HCT116 (cell line): ENCODE measurements at regions not wholly inside any gene's neighbourhood (a gene's known extent, or its start where the extent isn't known, plus 50 kb on each side); places are given as distances from the start of the nearest gene placed in this dataset.

Source experiments
- ATAC-seq: fragments of 200-7000 bp; cut with Tn5 transposase; 2 replicates; pipeline ENCODE4 v1.9.1; 2020; ENCODE audit warnings: mild to moderate bottlenecking, moderate library complexity
- BruUV-seq: library from RNA; stranded (reverse); fragments of 400-500 nt; replicated peaks from 2 replicates; lab custom pipeline; 2021; lab: Mats Ljungman, UMichigan
- CTCF ChIA-PET: fragments of 300-600 bp; sonication (Branson Sonifier 250); formaldehyde crosslinking; loops from one replicate; lab custom pipeline; 2021; ENCODE audit warnings: antibody characterized with exemption; lab: Charles Lee
- POLR2A ChIA-PET: fragments of 300-600, 350-600 bp; sonication (Branson Sonifier 250); formaldehyde crosslinking; loops from one replicate; lab custom pipeline; 2021; ENCODE audit warnings: antibody characterized with exemption; lab: Charles Lee
- RAD21 ChIA-PET, 2 experiments: fragments of 300-600 bp; sonication (Branson Sonifier 250); formaldehyde crosslinking; loops; one replicate each; lab custom pipeline; 2023; ENCODE audit warnings: low total read pairs in 2 of 2; ENCODE audit not compliant: uncharacterized antibody in 2 of 2, unreplicated experiment in 2 of 2, low non-redundant PET in 1 of 2; lab: Charles Lee
- DNase-seq: peaks from one replicate; pipeline ENCODE4 v3.0.0-alpha.2; 2010; ENCODE audit warnings: low read depth, low spot score
- H2AFZ ChIP-seq: fragments of 200-600 bp; shearing (Covaris generic), sonication (generic); 2 replicates; pipeline ENCODE4 v1.6.1; 2017; ENCODE audit warnings: low read depth, mixed run types, mixed read lengths, antibody characterized with exemption, low read length; ENCODE audit not compliant: poor library complexity, severe bottlenecking
- H3K27ac ChIP-seq: 2 replicates; pipeline ENCODE4 v1.5.1; 2012; ENCODE audit warnings: low read depth, low read length
- H3K27me3 ChIP-seq: fragments of 200-600 bp; sonication (generic); 2 replicates; pipeline ENCODE4 v1.6.1; 2016; ENCODE audit warnings: mixed run types, low read length, mixed read lengths; ENCODE audit not compliant: insufficient read depth
- H3K36me3 ChIP-seq, 2 experiments: fragments of 200-500 bp in 1 of 2; fragments of 200-600 bp in 1 of 2; sonication (Bioruptor generic) in 1 of 2; sonication (generic) in 1 of 2; 2 replicates each; pipeline versions ENCODE4 v1.5.1 to v1.6.1; 2014 to 2016; ENCODE audit warnings: low read length in 2 of 2, inconsistent platforms in 1 of 2, mixed read lengths in 1 of 2, mixed run types in 1 of 2; ENCODE audit not compliant: insufficient read depth in 2 of 2, control insufficient read depth in 1 of 2
- H3K4me1 ChIP-seq, 2 experiments: fragments of 200-600 bp in 1 of 2; sonication (generic) in 1 of 2; 2 replicates each; pipeline versions ENCODE4 v1.5.1 to v1.6.1; 2012 to 2017; ENCODE audit warnings: low read length in 2 of 2, inconsistent platforms in 1 of 2, mild to moderate bottlenecking in 1 of 2, mixed read lengths in 1 of 2, mixed run types in 1 of 2, moderate library complexity in 1 of 2; ENCODE audit not compliant: insufficient read depth in 2 of 2, control insufficient read depth in 1 of 2
- H3K4me2 ChIP-seq: fragments of 200-600 bp; sonication (generic); 2 replicates; pipeline ENCODE4 v1.6.1; 2017; ENCODE audit warnings: mixed run types, low read length, mixed read lengths
- H3K4me3 ChIP-seq, 2 experiments: fragments of 200-600 bp in 1 of 2; sonication (generic) in 1 of 2; replicated peaks in 1 of 2; 2 replicates each; pipeline ENCODE4 v1.5.1; 2011 to 2016; ENCODE audit warnings: low read length in 2 of 2, control low read depth in 1 of 2, low read depth in 1 of 2, mild to moderate bottlenecking in 1 of 2, mixed read lengths in 1 of 2, mixed run types in 1 of 2
- H3K79me2 ChIP-seq: fragments of 200-600 bp; sonication (generic); 2 replicates; pipeline ENCODE4 v1.6.1; 2017; ENCODE audit warnings: mild to moderate bottlenecking, mixed run types, low read length, moderate library complexity, mixed read lengths; ENCODE audit not compliant: insufficient read depth
- H3K9ac ChIP-seq: fragments of 200-600 bp; sonication (generic); 2 replicates; pipeline ENCODE4 v1.6.1; 2016; ENCODE audit warnings: low read length, mixed read lengths
- H3K9me2 ChIP-seq: fragments of 200-600 bp; sonication (generic), shearing (Covaris generic); 2 replicates; pipeline ENCODE4 v1.6.1; 2017; ENCODE audit warnings: mixed run types, mild to moderate bottlenecking, moderate library complexity; ENCODE audit not compliant: insufficient read depth
- H3K9me3 ChIP-seq, 2 experiments: fragments of 200-500 bp in 1 of 2; fragments of 200-600 bp in 1 of 2; sonication (Bioruptor generic) in 1 of 2; sonication (generic) in 1 of 2; 2 replicates each; pipeline ENCODE4 v1.6.1; 2014 to 2017; ENCODE audit warnings: low read length in 2 of 2, mixed read lengths in 2 of 2, inconsistent platforms in 1 of 2, low read depth in 1 of 2, mild to moderate bottlenecking in 1 of 2, mixed run types in 1 of 2, moderate library complexity in 1 of 2; ENCODE audit not compliant: control insufficient read depth in 1 of 2, insufficient read depth in 1 of 2
- H4K20me1 ChIP-seq: fragments of 200-600 bp; sonication (generic), shearing (Covaris generic); 2 replicates; pipeline ENCODE4 v1.6.1; 2017; ENCODE audit warnings: mixed run types, mild to moderate bottlenecking, moderate library complexity; ENCODE audit not compliant: insufficient read depth
- CBX3 ChIP-seq: IDR thresholded peaks from 2 replicates; pipeline ENCODE4 v1.6.1; 2012; ENCODE audit warnings: low read depth
- CTCF ChIP-seq, 3 experiments: fragments of 200-600 bp in 1 of 3; sonication (generic) in 1 of 3; IDR thresholded peaks in 2 of 3; conservative IDR thresholded peaks in 1 of 3; 2 replicates each; pipeline ENCODE4 v1.5.1; 2012 to 2017; ENCODE audit warnings: low read depth in 2 of 3, low read length in 2 of 3, antibody characterized with exemption in 1 of 3, borderline replicate concordance in 1 of 3, control low read depth in 1 of 3, mild to moderate bottlenecking in 1 of 3, mixed read lengths in 1 of 3, mixed run types in 1 of 3, moderate library complexity in 1 of 3; ENCODE audit not compliant: insufficient read depth in 1 of 3
- FOSL1 ChIP-seq: IDR thresholded peaks from 2 replicates; pipeline ENCODE4 v1.6.1; 2012; ENCODE audit warnings: low read depth
- JUND ChIP-seq: IDR thresholded peaks from 2 replicates; pipeline ENCODE4 v1.6.1; 2012
- POLR2A ChIP-seq: IDR thresholded peaks from 2 replicates; pipeline ENCODE4 v1.7.0; 2011; ENCODE audit warnings: borderline replicate concordance; ENCODE audit not compliant: insufficient read depth, insufficient read length; ENCODE audit errors: extremely low read depth
- RAD21 ChIP-seq: IDR thresholded peaks from 2 replicates; pipeline ENCODE4 v1.6.1; 2012; ENCODE audit warnings: low read depth, mild to moderate bottlenecking
- SIN3A ChIP-seq: IDR thresholded peaks from 2 replicates; pipeline ENCODE4 v1.6.1; 2012; ENCODE audit warnings: low read depth
- YY1 ChIP-seq: IDR thresholded peaks from 2 replicates; pipeline ENCODE4 v1.6.1; 2011; ENCODE audit warnings: low read length, low read depth, moderate library complexity, mild to moderate bottlenecking; ENCODE audit not compliant: insufficient replicate concordance; ENCODE audit errors: extremely low read depth
- ZBTB33 ChIP-seq: IDR thresholded peaks from 2 replicates; pipeline ENCODE4 v1.6.1; 2011; ENCODE audit warnings: mild to moderate bottlenecking, low read length, moderate library complexity; ENCODE audit not compliant: insufficient replicate concordance; ENCODE audit errors: extremely low read depth
- ZNF274 ChIP-seq: fragments of 200-500 bp; sonication (Bioruptor generic); IDR thresholded peaks from 2 replicates; pipeline ENCODE4 v1.6.1; 2014; ENCODE audit warnings: mild to moderate bottlenecking, low read depth, low read length, inconsistent platforms
- intact Hi-C: fragments of 100-400 bp; cut with micrococcal nuclease; formaldehyde crosslinking; loops from 2 replicates; pipeline ENCODE4 v1.10.0; 2022

- H3K9me2 ChIP-seq: no peaks in the 10 kb centered on the region
- H3K27ac ChIP-seq: no peak overlapping the region
- intact Hi-C loops: no loop called here
- POLR2A ChIA-PET: no interaction called here
- H3K4me3 ChIP-seq: no peak overlapping the region
- DNase-seq: no peak
- TF ChIP-seq SIN3A: no peak
- TF ChIP-seq FOSL1: no peak
- no peak for TF ChIP-seq CBX3
- no peak for TF ChIP-seq RAD21
- TF ChIP-seq ZBTB33: no peak
- no peak for TF ChIP-seq YY1
- TF ChIP-seq ZNF274: no peak
- TF ChIP-seq POLR2A: no peak
- no peak for TF ChIP-seq JUND
- TF ChIP-seq CTCF (IDR thresholded peaks at IDR 0.05 in 2 of 3, conservative IDR thresholded peaks at IDR 0.05 in 1 of 3; ENCODE audit: borderline replicate concordance in 1 of 3, insufficient read depth in 1 of 3, low read depth in 2 of 3, low read length in 2 of 3): no peak
- H3K27me3 ChIP-seq: no peaks in the 10 kb centered on the region
- H3K4me2 ChIP-seq: no peak overlapping the region
- no peaks in the 10 kb centered on the region for H4K20me1 ChIP-seq
- ATAC-seq: no peak
- peaks cover 0 to 12% of the 10 kb centered on the region in 2 experiments; a peak in 2 of 4 replicates for H3K9me3 ChIP-seq
- no TSS peak for BruUV-seq
- no peaks in the 10 kb centered on the region for H3K79me2 ChIP-seq
- RAD21 ChIA-PET: no interaction called here
- no peak overlapping the region for H2AFZ ChIP-seq
- CTCF ChIA-PET: no interaction called here
- H3K4me1 ChIP-seq: no peaks in the 10 kb centered on the region
- no peak overlapping the region for H3K9ac ChIP-seq
- no peaks in the 10 kb centered on the region for H3K36me3 ChIP-seq
Measured at GRCh38 chr6:50257322-50257721, 207.6 kb upstream of the DEFB112 start.
